Right lobe of liver (tissue), 4 donors: ENCODE measurements at regions not wholly inside any gene's neighbourhood (a gene's known extent, or its start where the extent isn't known, plus 50 kb on each side); places are given as distances from the start of the nearest gene placed in this dataset.

Experiments used
- POLR2A ChIP-seq: fragments of 450-650 bp; IDR thresholded peaks from one replicate; pipeline ENCODE4 v1.6.1; 2017; ENCODE audit warnings: antibody characterized with exemption, mild to moderate bottlenecking
- TF ChIP-seq, protein P1 (sequence below), 4 donors: fragments of 200-600 bp in 3 of 4; fragments of 450-650 bp in 1 of 4; IDR thresholded peaks; one replicate each; pipeline versions ENCODE4 v1.5.1 to v1.8.0; 2016 to 2022; ENCODE audit warnings: antibody characterized with exemption in 4 of 4, mild to moderate bottlenecking in 2 of 4
- donor health status: DM: no; HTN: no; CAD: no.
- donor health status: DM: no; HTN: no; CAD: no.
- donor health status: DM: no; HTN: yes; CAD: no.

DNA sequence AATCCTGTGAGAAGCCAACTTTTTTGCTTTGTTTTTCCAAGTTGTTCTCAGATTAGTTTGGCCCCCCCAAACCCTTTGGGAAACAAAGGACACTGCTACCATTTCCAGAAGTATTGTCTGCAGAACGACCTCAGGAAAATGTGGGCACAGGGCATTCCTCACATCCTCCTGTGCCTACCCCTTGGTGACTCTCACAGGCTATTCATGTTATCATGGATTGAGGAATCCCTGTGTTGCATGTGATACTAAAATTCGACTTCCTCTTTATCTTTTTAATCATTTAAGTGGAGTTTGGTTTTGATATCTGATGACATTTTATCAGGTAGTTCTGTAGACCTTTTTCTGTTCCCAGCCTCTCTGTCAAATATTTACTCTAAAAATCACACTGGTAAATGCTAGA is 184.5 kb downstream of the FASLG start:
- TF ChIP-seq, protein P1, sequence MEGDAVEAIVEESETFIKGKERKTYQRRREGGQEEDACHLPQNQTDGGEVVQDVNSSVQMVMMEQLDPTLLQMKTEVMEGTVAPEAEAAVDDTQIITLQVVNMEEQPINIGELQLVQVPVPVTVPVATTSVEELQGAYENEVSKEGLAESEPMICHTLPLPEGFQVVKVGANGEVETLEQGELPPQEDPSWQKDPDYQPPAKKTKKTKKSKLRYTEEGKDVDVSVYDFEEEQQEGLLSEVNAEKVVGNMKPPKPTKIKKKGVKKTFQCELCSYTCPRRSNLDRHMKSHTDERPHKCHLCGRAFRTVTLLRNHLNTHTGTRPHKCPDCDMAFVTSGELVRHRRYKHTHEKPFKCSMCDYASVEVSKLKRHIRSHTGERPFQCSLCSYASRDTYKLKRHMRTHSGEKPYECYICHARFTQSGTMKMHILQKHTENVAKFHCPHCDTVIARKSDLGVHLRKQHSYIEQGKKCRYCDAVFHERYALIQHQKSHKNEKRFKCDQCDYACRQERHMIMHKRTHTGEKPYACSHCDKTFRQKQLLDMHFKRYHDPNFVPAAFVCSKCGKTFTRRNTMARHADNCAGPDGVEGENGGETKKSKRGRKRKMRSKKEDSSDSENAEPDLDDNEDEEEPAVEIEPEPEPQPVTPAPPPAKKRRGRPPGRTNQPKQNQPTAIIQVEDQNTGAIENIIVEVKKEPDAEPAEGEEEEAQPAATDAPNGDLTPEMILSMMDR (IDR thresholded peaks at IDR 0.05) = no peak
- no peak for TF ChIP-seq POLR2A
